PC-3 (cell line): ENCODE measurements at regions not wholly inside any gene's neighbourhood (a gene's known extent, or its start where the extent isn't known, plus 50 kb on each side); places are given as distances from the start of the nearest gene placed in this dataset.

Experiments used
- EZH2 ChIP-seq: fragments of 300-600 bp; sonication (generic); IDR thresholded peaks from one replicate; pipeline ENCODE4 v1.6.1; 2017; ENCODE audit warnings: antibody characterized with exemption, mild to moderate bottlenecking, low read length; ENCODE audit not compliant: unreplicated experiment
- TF ChIP-seq, protein P1 (sequence below): fragments of 300-600 bp; sonication (generic); conservative IDR thresholded peaks from 2 replicates; pipeline ENCODE4 v1.5.1; 2017; ENCODE audit warnings: antibody characterized with exemption, low read depth, mild to moderate bottlenecking, low read length

GRCh38 chr5:117433818-117434217 is 859.2 kb upstream of the SEMA6A start:
- TF ChIP-seq, protein P1, sequence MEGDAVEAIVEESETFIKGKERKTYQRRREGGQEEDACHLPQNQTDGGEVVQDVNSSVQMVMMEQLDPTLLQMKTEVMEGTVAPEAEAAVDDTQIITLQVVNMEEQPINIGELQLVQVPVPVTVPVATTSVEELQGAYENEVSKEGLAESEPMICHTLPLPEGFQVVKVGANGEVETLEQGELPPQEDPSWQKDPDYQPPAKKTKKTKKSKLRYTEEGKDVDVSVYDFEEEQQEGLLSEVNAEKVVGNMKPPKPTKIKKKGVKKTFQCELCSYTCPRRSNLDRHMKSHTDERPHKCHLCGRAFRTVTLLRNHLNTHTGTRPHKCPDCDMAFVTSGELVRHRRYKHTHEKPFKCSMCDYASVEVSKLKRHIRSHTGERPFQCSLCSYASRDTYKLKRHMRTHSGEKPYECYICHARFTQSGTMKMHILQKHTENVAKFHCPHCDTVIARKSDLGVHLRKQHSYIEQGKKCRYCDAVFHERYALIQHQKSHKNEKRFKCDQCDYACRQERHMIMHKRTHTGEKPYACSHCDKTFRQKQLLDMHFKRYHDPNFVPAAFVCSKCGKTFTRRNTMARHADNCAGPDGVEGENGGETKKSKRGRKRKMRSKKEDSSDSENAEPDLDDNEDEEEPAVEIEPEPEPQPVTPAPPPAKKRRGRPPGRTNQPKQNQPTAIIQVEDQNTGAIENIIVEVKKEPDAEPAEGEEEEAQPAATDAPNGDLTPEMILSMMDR, result no peak
- TF ChIP-seq EZH2, result no peak
